ENCODE measurements at regions not wholly inside any gene's neighbourhood (a gene's known extent, or its start where the extent isn't known, plus 50 kb on each side); places are given as distances from the start of the nearest gene placed in this dataset.

DNA sequence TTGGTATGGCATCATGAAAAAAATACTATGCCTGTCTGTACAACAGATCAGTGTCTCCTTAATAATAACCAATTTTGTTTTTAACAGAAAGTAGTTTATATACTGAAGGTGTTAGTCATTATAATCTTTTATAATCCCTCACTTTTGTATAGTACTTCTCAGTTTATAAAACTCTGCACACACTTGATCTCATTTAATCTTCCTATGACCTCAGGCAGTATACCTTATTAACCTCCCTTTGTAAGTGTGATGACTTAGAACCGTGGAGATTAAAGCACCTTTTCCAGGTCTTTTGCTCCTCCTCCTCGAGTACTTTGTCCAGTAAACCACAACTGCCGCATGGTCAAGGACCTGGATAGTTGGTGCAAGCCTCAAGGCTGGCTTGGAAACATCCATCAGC lies 945.5 kb downstream of the EPHA4 start (continued):
- no peak for TF ChIP-seq SIX5 (IDR thresholded peaks at IDR 0.05; ENCODE audit: borderline replicate concordance in 1 of 2, insufficient read depth in 1 of 2, low read depth in 1 of 2, low read length in 2 of 2)
- TF ChIP-seq, protein P1, sequence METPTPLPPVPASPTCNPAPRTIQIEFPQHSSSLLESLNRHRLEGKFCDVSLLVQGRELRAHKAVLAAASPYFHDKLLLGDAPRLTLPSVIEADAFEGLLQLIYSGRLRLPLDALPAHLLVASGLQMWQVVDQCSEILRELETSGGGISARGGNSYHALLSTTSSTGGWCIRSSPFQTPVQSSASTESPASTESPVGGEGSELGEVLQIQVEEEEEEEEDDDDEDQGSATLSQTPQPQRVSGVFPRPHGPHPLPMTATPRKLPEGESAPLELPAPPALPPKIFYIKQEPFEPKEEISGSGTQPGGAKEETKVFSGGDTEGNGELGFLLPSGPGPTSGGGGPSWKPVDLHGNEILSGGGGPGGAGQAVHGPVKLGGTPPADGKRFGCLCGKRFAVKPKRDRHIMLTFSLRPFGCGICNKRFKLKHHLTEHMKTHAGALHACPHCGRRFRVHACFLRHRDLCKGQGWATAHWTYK (CRISPR knock-in tag; IDR thresholded peaks at IDR 0.05): no peak

DNA sequence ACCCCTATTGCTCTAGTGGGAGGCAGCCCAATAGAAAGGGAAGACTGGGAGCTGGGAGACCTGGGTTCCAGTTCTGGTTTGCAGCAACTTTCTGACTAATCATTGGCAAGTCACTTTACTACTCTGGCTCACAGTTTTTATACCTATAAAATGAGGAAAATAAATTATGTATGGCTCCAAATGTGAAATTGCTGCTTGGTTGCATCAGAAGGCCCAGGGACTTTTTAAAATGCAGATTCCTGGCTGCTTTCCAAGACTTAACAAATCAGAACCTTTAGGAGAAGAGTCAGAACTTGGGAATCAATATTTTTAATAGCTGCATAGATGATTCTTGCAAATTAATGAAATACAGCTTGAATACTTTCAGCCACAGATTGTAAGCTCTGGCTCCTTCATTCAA lies 943.9 kb downstream of the EPHA4 start:
- BruUV-seq (replicated peaks): no TSS peak
- in situ Hi-C loops (cut with MboI): no loop called here
- TF ChIP-seq ZSCAN32 (CRISPR knock-in tag; IDR thresholded peaks at IDR 0.05): no peak
- no peak for TF ChIP-seq ZBTB8A (IDR thresholded peaks at IDR 0.05; ENCODE audit: partially characterized antibody)
- no peak for TF ChIP-seq NR1H2 (CRISPR knock-in tag; IDR thresholded peaks at IDR 0.05)
- TF ChIP-seq, protein P2, sequence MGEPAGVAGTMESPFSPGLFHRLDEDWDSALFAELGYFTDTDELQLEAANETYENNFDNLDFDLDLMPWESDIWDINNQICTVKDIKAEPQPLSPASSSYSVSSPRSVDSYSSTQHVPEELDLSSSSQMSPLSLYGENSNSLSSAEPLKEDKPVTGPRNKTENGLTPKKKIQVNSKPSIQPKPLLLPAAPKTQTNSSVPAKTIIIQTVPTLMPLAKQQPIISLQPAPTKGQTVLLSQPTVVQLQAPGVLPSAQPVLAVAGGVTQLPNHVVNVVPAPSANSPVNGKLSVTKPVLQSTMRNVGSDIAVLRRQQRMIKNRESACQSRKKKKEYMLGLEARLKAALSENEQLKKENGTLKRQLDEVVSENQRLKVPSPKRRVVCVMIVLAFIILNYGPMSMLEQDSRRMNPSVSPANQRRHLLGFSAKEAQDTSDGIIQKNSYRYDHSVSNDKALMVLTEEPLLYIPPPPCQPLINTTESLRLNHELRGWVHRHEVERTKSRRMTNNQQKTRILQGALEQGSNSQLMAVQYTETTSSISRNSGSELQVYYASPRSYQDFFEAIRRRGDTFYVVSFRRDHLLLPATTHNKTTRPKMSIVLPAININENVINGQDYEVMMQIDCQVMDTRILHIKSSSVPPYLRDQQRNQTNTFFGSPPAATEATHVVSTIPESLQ (CRISPR knock-in tag; IDR thresholded peaks at IDR 0.05): no peak
- TF ChIP-seq, protein P3, sequence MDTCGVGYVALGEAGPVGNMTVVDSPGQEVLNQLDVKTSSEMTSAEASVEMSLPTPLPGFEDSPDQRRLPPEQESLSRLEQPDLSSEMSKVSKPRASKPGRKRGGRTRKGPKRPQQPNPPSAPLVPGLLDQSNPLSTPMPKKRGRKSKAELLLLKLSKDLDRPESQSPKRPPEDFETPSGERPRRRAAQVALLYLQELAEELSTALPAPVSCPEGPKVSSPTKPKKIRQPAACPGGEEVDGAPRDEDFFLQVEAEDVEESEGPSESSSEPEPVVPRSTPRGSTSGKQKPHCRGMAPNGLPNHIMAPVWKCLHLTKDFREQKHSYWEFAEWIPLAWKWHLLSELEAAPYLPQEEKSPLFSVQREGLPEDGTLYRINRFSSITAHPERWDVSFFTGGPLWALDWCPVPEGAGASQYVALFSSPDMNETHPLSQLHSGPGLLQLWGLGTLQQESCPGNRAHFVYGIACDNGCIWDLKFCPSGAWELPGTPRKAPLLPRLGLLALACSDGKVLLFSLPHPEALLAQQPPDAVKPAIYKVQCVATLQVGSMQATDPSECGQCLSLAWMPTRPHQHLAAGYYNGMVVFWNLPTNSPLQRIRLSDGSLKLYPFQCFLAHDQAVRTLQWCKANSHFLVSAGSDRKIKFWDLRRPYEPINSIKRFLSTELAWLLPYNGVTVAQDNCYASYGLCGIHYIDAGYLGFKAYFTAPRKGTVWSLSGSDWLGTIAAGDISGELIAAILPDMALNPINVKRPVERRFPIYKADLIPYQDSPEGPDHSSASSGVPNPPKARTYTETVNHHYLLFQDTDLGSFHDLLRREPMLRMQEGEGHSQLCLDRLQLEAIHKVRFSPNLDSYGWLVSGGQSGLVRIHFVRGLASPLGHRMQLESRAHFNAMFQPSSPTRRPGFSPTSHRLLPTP (IDR thresholded peaks at IDR 0.05; ENCODE audit: borderline replicate concordance, extremely low read depth, insufficient read length): no peak
- TF ChIP-seq TRIM24 (IDR thresholded peaks at IDR 0.05): no peak
- no peak for TF ChIP-seq ZNF232 (CRISPR knock-in tag; IDR thresholded peaks at IDR 0.05)
- TF ChIP-seq ARNT (IDR thresholded peaks at IDR 0.05): no peak
- TF ChIP-seq MYC (IDR thresholded peaks at IDR 0.05; ENCODE audit: low read depth, low read length): no peak
- no peak for TF ChIP-seq MYC (CRISPR knock-in tag; IDR thresholded peaks at IDR 0.05; ENCODE audit: borderline replicate concordance, low read depth)
- no peak for TF ChIP-seq HNRNPH1 (optimal IDR thresholded peaks at IDR 0.05; ENCODE audit: low read depth, low read length)
- TF ChIP-seq, protein P4, sequence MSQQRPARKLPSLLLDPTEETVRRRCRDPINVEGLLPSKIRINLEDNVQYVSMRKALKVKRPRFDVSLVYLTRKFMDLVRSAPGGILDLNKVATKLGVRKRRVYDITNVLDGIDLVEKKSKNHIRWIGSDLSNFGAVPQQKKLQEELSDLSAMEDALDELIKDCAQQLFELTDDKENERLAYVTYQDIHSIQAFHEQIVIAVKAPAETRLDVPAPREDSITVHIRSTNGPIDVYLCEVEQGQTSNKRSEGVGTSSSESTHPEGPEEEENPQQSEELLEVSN (IDR thresholded peaks at IDR 0.05; ENCODE audit: borderline replicate concordance in 1 of 2, extremely low read depth in 1 of 2, insufficient read depth in 1 of 2, insufficient read length in 1 of 2, low read depth in 1 of 2, low read length in 1 of 2, poor library complexity in 1 of 2, severe bottlenecking in 1 of 2): no peak
- ATAC-seq (no peak), DNase-seq (ENCODE audit: extremely low read depth in 1 of 4, low spot score in 3 of 4) (no peak), FAIRE-seq (no peak)
- no peak overlapping the region for H3K9ac ChIP-seq (ENCODE audit: insufficient read depth in 1 of 2, low read depth in 2 of 2, low read length in 2 of 2)
- no peak overlapping the region for H3K27ac ChIP-seq (ENCODE audit: extremely low read depth, low read depth, low read length)
- intact Hi-C loops (cut with micrococcal nuclease): no loop called here
- no peaks in the 10 kb centered on the region for H3K4me1 ChIP-seq (replicated peaks in 1 of 2; ENCODE audit: control insufficient read depth in 2 of 2, insufficient read depth in 2 of 2, low read length in 2 of 2)
- H2AFZ ChIP-seq (ENCODE audit: low read depth, low read length): no peak overlapping the region
- CTCF ChIA-PET (ENCODE audit: low intra/inter-chr PET ratio): no interaction called here
- no peaks in the 10 kb centered on the region for H4K20me1 ChIP-seq (replicated peaks; ENCODE audit: control insufficient read depth, insufficient read depth, low read length)
- H3K79me2 ChIP-seq (ENCODE audit: control insufficient read depth, insufficient read depth, low read length): no peaks in the 10 kb centered on the region
- H3K4me3 ChIP-seq: no peak overlapping the region
- H3K4me2 ChIP-seq (ENCODE audit: insufficient read depth, low read length): no peak overlapping the region
- H3K9me3 ChIP-seq (replicated peaks; ENCODE audit: control insufficient read depth, insufficient read depth, low read depth, low read length): no peaks in the 10 kb centered on the region
- POLR2A ChIA-PET: no interaction called here
- H3K27me3 ChIP-seq (ENCODE audit: control insufficient read depth in 2 of 2, insufficient read depth in 2 of 2, low read length in 2 of 2): no peaks in the 10 kb centered on the region
- H3K9me1 ChIP-seq (ENCODE audit: control insufficient read depth, insufficient read depth, low read length): no peaks in the 10 kb centered on the region
- no peaks in the 10 kb centered on the region for H3K36me3 ChIP-seq (ENCODE audit: control insufficient read depth, insufficient read depth, low read length)

All from K562 (cell line).